SIG-M5 treated with dmso at 0.1 percent for 504 hours (cell line): ENCODE measurements at regions not wholly inside any gene's neighbourhood (a gene's known extent, or its start where the extent isn't known, plus 50 kb on each side); places are given as distances from the start of the nearest gene placed in this dataset.

ENCODE experiments used
- DNase-seq: peaks from one replicate; lab custom pipeline; 2025; ENCODE audit not compliant: unreplicated experiment; lab: John Stamatoyannopoulos, UW

DNA sequence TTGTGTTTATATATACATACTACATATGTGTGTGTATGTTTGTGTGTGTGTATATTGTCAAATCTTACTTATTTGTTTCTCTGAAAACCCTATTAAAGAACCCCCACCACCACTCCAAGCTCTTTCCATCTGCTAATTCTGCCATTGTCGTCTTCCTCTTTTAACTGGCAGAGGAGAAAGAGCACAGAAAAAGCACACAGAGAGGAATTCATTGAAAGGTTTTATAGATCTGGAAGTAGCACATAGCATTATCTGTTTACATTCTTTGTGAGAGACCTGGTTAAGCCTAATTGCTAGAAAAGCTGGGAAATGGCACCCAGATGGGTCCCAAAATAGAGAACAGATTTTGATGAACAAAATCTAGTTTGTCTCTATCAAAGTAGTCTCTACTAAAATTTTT, 800.0 kb upstream of the PIK3C3 start:
- no peak for DNase-seq

DNA sequence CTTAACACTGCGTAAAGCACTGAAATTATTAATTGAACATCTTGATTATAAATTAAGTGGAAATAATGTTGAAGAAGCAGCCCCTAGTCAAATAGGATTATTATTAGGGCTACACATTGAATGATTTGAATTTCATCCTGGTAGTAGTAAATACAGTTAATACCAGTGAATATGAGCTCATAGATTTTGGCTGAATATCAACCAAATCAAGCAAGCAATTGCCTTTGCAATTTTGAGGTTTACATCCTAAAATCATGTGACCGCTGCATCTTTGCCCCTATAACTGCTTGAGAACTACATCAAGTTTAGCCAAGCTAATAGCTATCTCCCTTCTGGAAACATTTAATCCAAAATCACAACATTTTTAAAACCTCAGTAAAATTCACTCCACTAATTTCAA, 801.2 kb upstream of the PIK3C3 start:
- DNase-seq = no peak

DNA sequence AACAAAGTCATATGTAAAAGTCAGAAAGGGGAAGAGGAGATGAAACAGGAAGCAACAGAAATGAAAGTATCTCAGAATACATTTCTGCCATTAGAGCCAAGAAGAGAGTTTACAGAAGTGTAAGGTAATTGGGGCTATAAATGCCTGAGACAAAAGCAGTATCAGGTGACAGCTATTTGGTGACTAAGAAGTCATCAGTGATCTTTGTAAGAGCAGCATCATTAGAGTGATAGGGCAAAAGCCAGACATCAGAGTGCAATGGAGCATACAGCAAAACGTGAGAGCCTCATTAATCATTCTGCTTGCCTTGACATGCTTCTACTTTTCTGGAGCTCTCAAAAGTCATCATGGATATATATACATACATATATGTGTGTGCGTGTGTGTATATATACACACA, 804.7 kb upstream of the PIK3C3 start:
- DNase-seq = no peak

DNA sequence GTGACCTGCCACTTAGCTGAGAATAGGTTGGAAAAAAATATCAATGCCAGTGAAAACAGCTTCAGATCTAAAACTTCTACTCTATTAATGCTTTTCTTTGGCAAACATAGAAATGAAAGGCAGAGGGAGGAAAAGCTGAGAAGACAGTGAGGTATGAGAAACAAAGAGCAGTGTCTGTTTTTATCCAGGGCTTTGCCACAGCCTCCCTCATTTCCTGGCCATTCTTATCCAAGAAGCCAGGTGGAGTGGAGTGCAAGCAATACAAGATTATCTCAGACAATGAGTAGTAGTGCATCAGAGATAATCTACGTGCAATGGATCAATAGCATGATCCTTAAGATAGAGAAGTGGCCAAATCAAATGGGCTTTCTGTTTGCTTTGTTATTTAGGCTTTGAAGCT, 808.7 kb upstream of the PIK3C3 start:
- no peak for DNase-seq

DNA sequence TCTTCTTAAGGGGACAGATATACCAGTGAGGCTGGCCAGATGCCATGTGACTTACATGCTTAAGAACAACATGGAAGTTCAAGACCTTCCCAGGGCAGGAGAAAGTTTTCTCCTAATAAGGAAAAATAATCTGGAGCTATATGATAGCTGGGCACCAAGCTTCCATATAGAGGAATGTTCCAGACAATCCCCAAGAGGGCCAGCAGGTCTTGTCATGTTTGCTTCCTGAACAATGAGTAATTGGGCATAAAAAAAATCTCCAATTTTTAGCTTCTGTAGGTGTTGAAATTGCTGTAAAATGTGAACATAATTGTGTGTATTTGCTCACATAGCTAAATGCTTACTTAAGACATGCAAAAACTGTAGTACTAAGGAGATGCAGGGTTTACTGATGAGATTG, 809.5 kb upstream of the PIK3C3 start:
- DNase-seq = no peak

DNA sequence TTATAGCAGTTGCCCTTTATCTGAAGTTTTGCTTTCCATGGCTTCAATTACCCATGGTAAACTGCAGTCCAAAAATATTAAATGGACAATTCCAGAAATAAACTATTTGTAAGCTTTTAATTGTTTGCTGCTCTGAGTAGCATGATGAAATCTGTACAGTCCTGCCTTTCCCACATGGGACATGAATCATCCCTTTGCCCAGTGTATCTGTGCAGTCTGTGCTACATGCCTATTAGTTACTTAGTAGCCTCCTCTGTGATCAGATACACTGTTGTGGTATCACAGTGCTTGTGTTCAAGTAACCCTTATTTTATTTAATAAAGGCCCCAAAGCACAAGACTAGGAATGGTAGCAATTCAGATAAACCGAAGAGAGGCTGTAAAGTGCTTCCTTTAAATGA, 810.6 kb upstream of the PIK3C3 start:
- DNase-seq = no peak

DNA sequence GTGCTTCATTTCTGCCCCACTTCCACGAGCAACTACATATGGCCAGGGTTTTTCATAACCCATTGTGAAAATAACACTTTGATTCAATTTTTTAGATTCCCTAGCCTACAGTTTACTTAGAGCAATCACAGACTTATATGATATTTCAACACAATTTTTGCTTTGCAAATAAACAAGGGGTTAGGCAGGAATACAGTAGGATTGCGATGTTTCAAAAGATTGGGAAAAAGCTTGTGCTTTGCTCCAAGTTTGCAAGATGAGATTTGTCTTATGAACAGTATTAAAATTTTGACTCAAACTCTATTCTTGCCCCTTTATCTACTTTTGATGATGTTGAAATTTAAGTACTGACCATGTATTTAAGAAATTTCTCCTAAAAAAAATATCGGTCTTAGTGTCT, 814.5 kb upstream of the PIK3C3 start:
- DNase-seq = no peak

DNA sequence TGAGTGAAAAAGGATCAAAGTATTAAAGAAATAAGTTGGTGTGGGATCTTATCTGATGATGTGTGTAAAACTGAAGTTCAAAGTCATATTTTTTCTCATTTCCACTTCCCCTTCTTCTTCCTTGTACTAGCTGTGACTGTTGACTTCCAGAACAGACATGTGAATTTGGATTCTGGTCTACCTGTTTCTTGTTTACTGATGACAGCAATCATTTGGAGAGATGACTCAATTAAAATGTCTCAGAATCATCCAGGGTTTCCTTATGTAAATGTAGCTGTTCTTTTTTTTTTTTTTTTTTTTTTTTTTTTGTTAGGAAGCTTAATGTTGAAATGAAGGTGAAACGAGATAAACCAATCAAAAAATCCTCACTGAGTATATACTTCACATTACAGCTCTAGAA, 819.9 kb upstream of the PIK3C3 start:
- no peak for DNase-seq

DNA sequence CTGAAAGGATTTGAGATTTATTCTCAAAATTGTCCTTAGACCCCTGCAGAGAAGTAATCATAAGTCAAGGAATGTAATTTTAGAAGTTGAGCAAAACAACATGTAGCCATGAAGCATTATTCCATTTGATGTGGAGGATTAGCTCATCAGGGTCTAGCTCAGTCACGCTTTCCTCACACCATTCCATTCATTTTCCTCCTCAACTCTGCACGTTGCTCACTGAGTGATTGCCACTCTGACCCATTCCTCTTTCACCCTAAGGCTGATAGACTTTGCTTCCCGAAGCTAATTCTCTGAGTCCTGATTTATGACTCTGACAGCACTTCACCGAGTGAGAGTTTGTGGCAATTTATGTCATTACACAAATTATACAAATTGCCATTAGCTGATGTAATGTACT, 820.6 kb upstream of the PIK3C3 start:
- DNase-seq = no peak

DNA sequence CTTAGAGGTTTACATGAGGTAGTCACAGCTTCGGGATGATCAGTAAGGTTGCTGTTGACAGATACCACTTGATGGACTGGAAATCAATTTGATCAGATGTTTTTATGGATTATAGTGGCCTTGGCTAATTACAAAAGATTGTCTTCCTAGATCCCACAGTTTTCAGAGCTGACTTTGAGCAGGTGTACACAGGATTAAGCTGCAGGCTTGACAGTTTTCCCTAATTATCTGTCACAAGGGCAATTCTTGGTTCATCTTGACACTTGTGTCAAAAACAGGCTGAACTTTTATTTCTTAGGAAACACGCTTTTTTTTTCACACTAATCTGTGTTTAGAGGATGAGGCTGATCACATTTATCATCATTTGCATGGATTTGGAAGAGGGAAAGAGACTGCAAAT, 824.0 kb upstream of the PIK3C3 start:
- no peak for DNase-seq

DNA sequence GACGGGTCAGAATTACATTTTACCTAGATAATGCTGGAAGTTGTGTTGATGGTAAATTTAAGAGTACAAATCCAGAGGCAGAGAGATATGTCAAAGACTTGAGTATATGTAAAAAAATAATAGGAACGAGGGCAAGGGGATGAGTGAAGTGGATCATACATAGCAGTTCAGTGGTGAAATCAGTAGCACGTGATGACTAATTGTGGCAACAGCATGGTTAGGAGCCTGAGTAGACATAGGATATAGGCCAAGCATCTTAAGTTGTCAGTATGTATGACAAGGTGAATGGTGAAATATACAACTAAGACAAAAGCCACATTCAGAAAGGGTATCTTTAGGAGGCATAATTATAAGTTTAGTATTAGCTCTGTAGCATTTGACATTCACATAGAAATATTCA, 826.5 kb upstream of the PIK3C3 start:
- DNase-seq = no peak

DNA sequence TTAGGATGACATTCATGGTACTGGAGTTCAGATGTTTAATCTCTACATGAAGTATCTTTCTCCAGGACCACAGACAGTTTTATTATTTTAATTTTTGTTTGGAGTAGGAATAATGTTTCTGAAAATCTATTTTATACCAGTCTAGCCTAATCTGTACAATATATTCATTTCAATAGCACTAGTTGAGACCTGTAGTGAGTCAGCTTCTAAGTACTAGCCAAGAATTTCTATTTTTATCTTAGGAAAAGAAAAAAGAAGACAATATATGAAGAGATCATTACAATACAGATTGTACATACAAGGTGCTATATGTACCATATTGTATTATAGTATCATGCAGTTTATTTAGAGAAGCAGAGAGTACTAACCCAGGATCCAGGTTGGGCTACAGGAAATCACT, 826.9 kb upstream of the PIK3C3 start:
- no peak for DNase-seq

DNA sequence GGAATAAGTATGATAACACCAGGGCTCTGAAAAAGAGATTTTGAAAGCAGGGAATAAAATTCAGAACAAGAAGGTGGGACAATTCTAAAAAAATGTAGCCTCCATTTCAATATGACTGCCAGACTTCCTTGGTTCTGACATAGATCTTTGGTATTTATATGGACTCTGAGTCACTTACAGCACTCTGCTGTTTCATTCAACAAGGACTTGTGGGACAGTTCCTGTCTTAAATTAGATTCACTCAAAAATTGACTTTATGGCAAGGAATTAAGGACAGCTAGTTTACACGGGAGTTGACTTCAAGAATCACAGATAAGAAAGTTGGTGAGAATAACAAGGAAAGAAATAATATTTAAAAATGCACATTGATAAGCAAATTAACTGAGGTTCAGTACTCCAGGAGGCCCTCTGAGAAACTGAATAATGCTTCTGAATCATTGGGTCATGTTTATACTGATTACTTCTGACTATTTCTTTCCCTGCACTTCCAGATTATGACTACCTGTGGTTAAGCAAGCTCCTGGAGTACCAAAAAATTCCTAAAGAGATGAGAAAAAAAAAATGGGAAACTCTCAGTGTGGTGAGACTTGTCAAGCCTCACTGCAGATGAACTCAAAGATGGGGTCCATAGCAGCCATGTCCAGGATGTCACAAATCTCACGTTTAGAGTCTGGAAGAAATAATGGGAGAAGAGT, 828.3 kb upstream of the PIK3C3 start:
- no peak for DNase-seq

DNA sequence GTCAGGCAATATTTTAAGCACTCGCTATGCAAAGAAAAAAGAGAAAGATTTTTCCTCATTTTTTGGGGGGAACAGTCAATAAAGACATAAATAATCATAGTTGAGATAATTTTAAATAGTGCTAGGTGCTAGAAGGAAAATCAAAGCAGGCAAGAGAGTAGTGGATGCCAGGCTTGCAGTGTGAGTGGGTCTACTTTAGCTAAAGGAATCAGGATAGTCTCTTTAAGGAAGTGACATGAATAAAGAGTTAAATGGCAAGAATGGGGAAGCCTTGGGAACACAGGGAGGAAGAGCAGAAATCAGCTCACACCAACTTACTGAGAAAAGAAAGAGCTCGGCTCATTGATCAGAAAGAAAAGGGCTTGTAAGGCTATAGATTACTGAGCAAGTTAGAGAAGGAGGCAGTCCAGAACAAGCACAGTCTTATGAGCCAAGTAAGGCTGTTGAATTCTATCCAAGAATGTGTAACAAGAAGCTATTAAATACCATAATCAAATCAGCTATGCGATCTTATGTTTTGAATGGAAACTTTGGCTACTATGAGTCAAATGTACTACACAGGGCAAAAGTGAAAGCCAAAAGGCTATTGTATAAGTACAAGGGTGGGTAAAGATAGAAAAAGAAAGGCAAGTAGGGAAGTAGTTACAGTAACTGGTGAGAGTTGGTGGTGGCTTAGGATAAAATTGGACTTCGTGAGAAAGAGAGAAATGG, 833.8 kb upstream of the PIK3C3 start:
- no peak for DNase-seq

DNA sequence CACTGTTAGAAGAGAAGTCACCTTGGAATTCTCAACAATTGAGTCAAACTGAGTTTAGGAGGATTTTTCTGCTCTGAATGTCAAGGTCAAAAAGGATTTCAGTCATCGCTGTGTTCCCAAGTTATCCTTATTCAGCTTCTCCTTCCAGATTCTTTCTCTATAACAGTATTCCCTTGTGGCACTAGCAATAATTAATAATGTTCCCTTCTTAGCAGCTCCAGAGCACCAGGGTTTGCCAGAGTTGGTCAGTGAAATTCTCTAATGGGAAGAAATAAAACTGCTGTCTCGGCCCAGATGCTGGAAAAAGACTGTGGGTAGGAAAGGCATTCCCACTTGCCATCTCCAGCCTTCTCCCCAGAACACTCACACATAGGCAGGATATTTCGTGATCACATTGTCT, 836.0 kb upstream of the PIK3C3 start:
- no peak for DNase-seq

DNA sequence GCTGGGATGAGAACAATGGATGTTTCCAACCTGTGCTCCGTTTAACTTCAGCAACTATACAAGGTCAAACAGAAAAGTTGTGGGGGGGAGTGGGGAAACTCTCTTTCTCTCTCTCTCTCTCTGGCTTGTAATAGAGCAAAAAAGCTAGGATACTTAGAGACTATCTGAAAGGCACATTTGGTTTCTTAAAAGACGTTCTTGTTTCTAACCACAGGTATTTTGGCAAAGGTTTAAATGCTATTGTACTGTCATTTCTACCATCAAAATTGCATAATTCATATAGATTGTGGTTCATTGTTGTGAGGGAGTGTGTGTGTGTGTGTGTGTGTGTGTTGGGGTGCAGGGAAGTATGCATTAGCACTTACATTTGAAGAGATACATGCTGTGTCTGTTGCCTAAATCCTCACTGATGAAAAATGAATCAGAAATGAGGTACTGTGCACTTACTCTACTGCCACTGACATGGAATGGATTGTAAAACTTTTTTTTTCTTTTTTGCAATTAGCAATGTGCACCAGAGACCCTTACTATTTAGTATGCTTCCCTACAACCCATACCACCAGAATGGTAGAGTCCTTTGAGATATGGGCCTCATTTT, 841.0 kb upstream of the PIK3C3 start:
- no peak for DNase-seq

DNA sequence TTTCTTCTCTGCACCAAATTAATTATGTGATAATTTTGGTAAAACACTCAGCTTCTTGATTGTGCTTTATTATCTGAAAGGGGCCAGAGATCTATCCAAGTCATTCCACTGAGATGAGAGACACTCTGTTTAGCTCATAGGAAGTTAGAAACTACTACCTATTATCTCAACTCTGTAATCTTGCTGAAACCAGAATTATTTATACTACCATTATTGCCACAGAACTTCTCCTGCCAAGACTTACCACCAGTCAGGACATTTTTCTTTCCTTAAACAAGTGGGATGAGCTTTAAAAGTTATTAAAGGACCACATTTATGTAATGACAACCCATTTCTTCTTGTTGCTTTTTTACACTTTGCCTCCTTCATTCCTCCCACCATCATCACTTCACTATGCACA, 855.6 kb upstream of the PIK3C3 start:
- DNase-seq = no peak

DNA sequence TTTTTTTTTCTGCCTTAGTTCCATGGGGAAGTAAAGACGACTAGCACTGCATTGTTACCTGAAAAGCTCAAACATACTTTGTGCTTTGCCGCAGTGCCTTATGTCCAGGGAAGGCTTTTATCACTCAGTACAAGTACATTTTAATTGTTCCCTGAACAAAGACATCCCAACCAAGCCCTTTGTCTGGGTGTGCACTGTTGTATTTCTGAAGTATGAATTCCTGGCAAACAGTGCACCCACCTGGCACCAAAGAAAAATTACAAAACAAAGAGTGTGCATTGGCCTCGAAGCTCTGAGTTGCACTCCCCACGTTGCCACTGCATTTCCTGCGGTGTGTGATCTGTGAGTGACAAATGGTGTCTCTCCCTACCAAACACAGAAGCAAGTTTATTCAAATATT, 858.5 kb upstream of the PIK3C3 start:
- no peak for DNase-seq

DNA sequence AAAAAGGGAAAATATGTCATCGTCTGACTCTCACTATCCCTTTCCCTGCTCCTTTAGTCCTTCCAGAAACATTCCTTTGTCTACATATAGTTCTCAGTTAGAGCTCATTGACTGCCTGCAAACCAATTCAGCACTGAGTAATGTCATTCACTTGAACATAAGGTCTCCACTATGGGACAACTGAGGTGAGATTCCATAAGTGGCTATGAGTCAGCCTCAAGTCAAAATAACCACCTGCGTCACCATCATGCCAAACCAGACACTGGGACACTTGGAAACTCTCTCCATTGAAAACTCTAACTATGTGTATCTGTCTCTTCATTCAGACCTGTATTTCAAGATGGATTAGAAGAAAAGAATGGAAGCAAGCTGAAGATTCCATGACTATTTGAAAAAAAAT, 878.0 kb upstream of the PIK3C3 start:
- DNase-seq = no peak

DNA sequence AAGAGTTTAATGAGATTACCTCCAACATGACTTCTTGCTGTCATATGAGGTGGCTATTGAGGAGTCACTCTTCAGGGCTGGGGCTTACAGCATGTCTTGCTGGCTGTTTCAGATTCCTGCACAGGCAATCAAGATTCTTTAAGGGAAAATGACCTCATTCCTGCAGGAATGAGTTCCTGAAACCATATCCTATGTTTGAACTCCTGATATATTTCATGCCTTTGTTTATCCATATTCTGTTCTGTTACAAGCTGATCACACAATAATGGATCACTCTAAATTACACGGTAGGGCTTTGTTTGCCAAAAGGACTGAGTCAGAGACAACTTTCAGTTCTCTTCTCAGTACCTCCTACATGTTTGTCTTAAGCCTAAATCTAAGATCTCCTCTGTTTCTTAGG, 879.8 kb upstream of the PIK3C3 start:
- no peak for DNase-seq

DNA sequence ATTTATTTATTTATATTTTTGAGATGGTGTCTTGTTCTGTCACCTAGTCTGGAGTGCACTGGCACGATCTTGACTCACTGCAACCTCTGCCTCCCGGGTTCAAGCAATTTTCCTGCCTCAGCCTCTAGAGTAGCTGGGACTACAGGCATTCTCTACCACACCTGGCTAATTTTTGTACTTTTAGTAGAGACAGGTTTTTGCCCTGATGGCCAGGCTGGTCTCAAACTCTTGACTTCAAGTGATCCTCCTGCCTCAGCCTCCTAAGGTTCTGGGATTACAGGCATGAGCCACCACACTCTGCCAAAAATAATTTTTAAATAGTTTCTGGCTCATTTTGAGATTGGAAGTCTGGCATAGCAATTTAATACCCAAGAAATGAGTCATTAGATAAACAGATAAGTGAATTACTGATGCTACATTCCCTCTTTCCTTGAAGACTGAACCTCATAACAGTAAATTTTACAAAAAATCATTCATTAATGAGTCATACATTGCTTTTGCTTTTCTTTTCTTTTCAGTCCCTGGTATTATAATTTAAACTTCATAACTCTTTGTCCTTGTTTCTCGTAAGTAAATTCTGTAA, 881.6 kb upstream of the PIK3C3 start:
- no peak for DNase-seq

DNA sequence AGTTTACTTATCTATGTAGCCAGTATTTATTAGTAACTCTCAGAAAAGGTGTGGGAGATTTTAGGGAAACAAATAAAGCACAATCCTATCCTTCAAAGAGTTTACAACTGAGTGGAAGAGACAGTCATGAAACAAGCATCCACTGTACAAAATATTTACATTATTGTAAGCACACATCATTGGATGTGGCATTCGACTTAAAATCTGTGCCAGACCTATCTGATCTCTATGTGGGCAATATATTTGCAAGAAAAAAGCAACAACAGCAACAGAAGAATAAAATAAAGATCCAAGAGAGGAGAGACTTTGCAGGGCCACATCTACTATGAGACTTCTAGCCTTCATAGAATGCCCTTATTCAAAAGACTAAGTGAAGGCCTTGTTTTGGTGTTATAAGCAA, 882.1 kb upstream of the PIK3C3 start:
- no peak for DNase-seq
